HG02885 (cell line): ENCODE measurements at regions not wholly inside any gene's neighbourhood (a gene's known extent, or its start where the extent isn't known, plus 50 kb on each side); places are given as distances from the start of the nearest gene placed in this dataset.

Source experiments
- ATAC-seq: cut with Tn5 transposase; IDR thresholded peaks from one replicate; pipeline ENCODE4 v1.9.1; 2021; ENCODE audit warnings: mild to moderate bottlenecking; ENCODE audit not compliant: unreplicated experiment, poor library complexity

- no peak for ATAC-seq
These were observed 434.3 kb upstream of the TNP1 start for GRCh38 chr2:217294211-217294610.

- no peak for ATAC-seq
These were observed 433.7 kb upstream of the TNP1 start for GRCh38 chr2:217293607-217294006.

- no peak for ATAC-seq
These were observed 433.2 kb upstream of the TNP1 start for GRCh38 chr2:217293046-217293445.

- ATAC-seq = no peak
These were observed 431.4 kb upstream of the TNP1 start for GRCh38 chr2:217291259-217291658.

- ATAC-seq = no peak
These were observed 430.6 kb upstream of the TNP1 start for GRCh38 chr2:217290467-217290866.

- no peak for ATAC-seq
These were observed 430.0 kb upstream of the TNP1 start for GRCh38 chr2:217289907-217290280.

- ATAC-seq = no peak
These were observed 429.5 kb upstream of the TNP1 start for GRCh38 chr2:217289177-217289906.

GRCh38 chr2:217288472-217289063 is 428.7 kb upstream of the TNP1 start:
- no peak for ATAC-seq

GRCh38 chr2:217286833-217287232 is 427.0 kb upstream of the TNP1 start:
- no peak for ATAC-seq

GRCh38 chr2:217285926-217286325 is 426.1 kb upstream of the TNP1 start:
- ATAC-seq = no peak

GRCh38 chr2:217283460-217283859 is 423.6 kb upstream of the TNP1 start:
- ATAC-seq = no peak

- no peak for ATAC-seq
These were observed 422.7 kb upstream of the TNP1 start for GRCh38 chr2:217282531-217282930.

- no peak for ATAC-seq
These were observed 419.7 kb upstream of the TNP1 start for GRCh38 chr2:217279556-217279955.

GRCh38 chr2:217279140-217279539 is 419.3 kb upstream of the TNP1 start:
- no peak for ATAC-seq

- ATAC-seq = no peak
These were observed 418.0 kb upstream of the TNP1 start for GRCh38 chr2:217277646-217278398.

- ATAC-seq = no peak
These were observed 416.6 kb upstream of the TNP1 start for GRCh38 chr2:217276433-217276832.

GRCh38 chr2:217275091-217275490 is 415.2 kb upstream of the TNP1 start:
- no peak for ATAC-seq

- no peak for ATAC-seq
These were observed 414.7 kb upstream of the TNP1 start for GRCh38 chr2:217274578-217274977.

GRCh38 chr2:217273851-217274250 is 414.0 kb upstream of the TNP1 start:
- ATAC-seq = no peak

- ATAC-seq = no peak
These were observed 413.3 kb upstream of the TNP1 start for GRCh38 chr2:217273162-217273561.

- no peak for ATAC-seq
These were observed 411.9 kb upstream of the TNP1 start for GRCh38 chr2:217271813-217272212.
